ENCODE measurements at regions not wholly inside any gene's neighbourhood (a gene's known extent, or its start where the extent isn't known, plus 50 kb on each side); places are given as distances from the start of the nearest gene placed in this dataset.

DNA sequence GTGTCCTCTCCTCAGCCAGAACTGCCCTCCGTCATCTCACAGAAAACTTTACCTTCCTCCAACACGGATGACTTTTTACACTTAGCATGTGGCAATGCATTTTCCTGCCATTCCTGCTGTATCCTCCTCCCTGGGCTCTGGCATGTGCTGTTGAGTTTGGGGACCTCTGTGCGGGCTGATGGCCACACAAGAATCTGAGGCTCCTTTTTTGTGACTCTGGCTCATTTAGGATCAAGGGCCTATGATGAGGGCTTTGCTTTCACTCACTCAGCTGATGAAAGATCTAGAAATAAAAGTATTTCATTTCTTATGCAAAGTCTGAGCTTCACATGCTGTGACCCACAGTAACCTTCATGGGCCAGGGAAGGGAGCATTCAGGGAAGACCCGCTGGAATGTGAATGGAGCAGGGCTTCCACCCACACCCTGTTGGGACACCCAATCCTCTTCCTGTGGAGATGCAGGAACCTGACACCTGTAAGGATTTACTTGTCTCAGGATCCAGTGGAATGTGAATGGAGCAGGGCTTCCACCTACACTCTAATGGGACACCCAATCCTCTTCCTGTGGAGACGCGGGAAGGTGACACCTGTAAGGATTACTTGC, 500.3 kb upstream of the MKI67 start:
- DNase-seq (ENCODE audit: low read depth): no peak
- no peak overlapping the region for H3K4me3 ChIP-seq (ENCODE audit: low read depth, low read length)
- TF ChIP-seq, protein P1, sequence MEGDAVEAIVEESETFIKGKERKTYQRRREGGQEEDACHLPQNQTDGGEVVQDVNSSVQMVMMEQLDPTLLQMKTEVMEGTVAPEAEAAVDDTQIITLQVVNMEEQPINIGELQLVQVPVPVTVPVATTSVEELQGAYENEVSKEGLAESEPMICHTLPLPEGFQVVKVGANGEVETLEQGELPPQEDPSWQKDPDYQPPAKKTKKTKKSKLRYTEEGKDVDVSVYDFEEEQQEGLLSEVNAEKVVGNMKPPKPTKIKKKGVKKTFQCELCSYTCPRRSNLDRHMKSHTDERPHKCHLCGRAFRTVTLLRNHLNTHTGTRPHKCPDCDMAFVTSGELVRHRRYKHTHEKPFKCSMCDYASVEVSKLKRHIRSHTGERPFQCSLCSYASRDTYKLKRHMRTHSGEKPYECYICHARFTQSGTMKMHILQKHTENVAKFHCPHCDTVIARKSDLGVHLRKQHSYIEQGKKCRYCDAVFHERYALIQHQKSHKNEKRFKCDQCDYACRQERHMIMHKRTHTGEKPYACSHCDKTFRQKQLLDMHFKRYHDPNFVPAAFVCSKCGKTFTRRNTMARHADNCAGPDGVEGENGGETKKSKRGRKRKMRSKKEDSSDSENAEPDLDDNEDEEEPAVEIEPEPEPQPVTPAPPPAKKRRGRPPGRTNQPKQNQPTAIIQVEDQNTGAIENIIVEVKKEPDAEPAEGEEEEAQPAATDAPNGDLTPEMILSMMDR (conservative IDR thresholded peaks at IDR 0.05; ENCODE audit: low read depth, low read length): no peak

DNA sequence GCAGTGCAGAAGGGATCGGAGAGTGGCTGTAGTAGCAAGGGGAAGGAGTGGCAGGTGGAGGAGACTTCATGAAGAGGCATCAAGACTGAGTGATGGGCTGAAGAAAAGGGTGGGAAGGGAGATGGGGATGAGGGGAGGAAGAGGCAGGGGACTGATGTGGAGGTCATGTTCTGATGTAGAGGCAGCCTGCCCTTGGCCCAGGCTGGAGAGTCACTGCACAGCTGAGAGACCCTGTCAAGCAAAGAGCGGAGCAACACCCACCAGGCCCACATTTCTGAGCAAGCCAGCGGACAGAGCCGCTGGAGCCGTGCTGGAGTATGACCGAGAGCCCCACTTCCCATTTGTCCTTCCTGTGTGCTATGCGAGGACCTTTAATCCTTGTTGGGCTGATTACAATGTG, 501.6 kb upstream of the MKI67 start:
- no peak overlapping the region for H3K4me3 ChIP-seq (ENCODE audit: low read depth, low read length)
- TF ChIP-seq, protein P1 (conservative IDR thresholded peaks at IDR 0.05; ENCODE audit: low read depth, low read length): no peak
- DNase-seq (ENCODE audit: low read depth): no peak

DNA sequence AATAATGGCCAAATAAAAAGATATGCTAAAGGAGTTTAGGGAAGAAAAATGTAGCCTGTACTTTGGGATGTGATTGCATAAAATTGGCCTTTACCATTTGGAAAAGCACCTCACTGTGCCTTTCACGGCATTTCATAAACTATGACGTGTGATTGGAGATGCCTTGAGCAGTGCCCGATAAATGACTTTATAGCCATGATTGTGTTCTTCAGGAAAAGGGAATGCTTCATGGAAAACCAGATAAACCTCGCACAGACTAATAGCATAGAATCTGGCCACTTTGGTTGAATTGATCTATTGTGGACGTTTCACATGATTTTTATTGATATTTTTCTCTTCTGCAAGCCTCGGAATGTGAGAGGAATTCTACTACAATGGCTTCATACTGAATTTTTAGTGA, 502.0 kb upstream of the MKI67 start:
- DNase-seq (ENCODE audit: low read depth): no peak
- H3K4me3 ChIP-seq (ENCODE audit: low read depth, low read length): no peak overlapping the region
- TF ChIP-seq, protein P1 (conservative IDR thresholded peaks at IDR 0.05; ENCODE audit: low read depth, low read length): no peak

DNA sequence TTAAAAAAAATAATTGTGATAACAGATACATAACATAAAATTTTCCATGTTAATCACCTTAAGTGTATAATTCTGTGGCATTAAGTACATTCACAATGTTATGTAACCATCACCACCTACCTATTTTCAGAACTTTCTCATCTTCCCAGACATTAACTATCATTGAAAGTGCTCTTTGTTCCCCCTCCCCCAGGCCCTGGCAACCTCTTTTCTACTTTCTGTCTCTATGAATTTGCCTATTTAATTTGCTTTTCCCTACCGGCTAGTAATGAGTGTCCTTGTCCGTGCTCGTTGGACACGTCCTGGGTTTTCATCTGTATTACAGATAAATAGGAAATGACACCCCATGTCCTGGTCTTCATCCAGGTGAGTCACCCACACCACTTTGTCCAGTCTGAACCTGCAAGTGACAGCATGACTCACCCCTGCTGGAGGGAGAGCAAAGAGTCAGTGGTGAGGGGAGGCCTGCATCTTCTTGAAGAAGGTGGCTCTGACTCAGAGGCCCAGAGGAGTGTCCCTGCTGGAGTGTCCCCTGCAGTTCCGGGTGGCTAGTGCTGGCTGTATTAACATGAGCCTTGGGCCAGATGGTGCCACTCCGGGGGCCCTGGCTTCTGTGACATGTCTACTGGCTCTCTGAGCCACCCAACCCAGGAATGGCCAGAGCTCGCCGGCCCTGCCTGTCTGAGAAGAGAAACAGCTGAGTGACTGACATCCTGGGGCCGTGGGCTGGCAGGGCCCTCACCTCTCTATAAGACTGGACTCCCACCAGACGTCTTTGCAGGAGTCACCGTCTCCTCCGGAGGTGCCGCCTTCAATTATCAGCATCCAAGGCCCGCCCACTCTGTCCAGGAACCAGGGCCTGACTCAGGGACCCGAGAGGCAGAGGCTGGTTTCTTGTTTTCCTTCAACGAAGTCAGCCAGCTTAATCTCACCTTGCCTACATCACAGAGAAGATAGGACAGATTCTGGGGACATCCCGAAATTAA, 503.2 kb upstream of the MKI67 start:
- H3K4me3 ChIP-seq (ENCODE audit: low read depth, low read length): no peak overlapping the region
- DNase-seq (ENCODE audit: low read depth): no peak
- TF ChIP-seq, protein P1 (conservative IDR thresholded peaks at IDR 0.05; ENCODE audit: low read depth, low read length): no peak

DNA sequence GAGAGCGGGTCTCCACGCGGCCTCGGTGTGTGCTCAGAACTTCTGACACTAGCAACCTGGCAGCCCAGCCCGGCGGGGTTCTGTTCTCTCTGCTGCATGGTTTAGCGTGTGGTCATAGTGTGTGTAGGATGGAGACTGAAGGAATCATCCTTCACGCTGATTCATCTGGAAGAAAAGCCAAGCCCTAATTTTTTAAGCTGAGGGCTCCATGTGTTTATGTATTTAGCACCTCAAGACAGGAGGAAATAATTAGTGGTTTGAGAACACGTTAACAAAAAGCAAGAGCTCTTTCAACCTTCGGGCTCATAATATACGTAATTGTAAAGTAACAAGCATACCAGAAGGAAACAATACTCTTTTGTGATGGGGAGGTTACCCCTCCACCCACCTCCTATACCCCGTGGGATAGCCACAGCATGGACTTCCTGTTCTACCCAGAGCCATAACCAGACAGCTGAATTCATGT, 504.6 kb upstream of the MKI67 start:
- DNase-seq (ENCODE audit: low read depth): no peak
- no peak overlapping the region for H3K4me3 ChIP-seq (ENCODE audit: low read depth, low read length)
- TF ChIP-seq, protein P1 (conservative IDR thresholded peaks at IDR 0.05; ENCODE audit: low read depth, low read length): no peak

DNA sequence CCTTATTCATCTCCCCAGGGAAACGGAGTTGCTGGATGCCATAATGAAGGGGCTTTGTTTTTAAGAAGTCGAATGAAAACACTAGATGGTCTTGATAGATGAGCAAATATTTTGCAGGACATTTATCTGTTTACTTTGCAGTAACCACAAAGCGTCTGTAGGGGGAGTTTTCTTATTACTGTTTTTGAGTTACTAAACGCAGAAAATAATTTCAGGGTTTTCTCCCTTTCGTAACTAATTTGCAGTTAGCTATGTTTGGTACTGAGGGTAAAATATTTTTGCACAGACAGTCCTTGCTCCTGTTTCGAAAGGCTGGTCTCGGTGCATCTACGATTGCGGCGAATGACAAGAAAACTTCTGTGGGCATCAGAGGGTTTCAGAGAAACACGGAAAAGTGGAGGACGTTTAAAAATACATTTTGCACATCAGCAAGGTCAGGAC, 505.6 kb upstream of the MKI67 start:
- peak overlapping the region; percentile 19 for H3K4me3 ChIP-seq (ENCODE audit: low read depth, low read length)
- peak; percentile 1 for DNase-seq (ENCODE audit: low read depth)
- TF ChIP-seq, protein P1 (conservative IDR thresholded peaks at IDR 0.05; ENCODE audit: low read depth, low read length): peak; percentile 65
